Gastroesophageal sphincter (tissue), 3 donors: ENCODE measurements at regions not wholly inside any gene's neighbourhood (a gene's known extent, or its start where the extent isn't known, plus 50 kb on each side); places are given as distances from the start of the nearest gene placed in this dataset.

ENCODE experiments used
- CTCF ChIP-seq, 4 experiments: fragments of 200-600 bp in 2 of 4; fragments of 450-650 bp in 2 of 4; sonication (generic) in 1 of 4; IDR thresholded peaks; one replicate each; pipeline ENCODE4 v1.5.1; 2017 to 2019; ENCODE audit warnings: antibody characterized with exemption in 4 of 4, mild to moderate bottlenecking in 2 of 4, moderate library complexity in 2 of 4
- POLR2AphosphoS5 ChIP-seq: sonication (generic); formaldehyde crosslinking; IDR thresholded peaks from one replicate; pipeline ENCODE4 v1.6.1; 2017; ENCODE audit warnings: antibody characterized with exemption

DNA sequence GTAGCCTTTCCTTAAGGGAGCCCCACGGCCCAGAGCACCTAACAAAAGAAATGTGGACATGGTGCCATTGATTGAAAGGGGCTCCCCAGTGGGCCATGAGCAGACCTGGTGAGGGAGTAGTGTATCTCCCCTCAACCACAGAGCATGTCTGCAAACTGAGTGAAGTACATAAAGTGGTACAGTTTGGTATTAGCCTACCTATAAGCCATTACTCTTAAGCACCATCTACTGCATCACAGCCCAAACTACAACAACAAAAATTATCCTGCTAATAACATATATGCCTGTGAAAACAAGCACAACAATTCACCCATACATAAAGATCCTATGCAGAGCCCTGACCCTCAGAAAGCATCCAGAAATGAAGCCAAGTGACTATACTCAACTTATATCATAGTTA is 407.8 kb downstream of the PTPRC start:
- TF ChIP-seq CTCF (IDR thresholded peaks at IDR 0.05): no peak
- no peak for TF ChIP-seq POLR2AphosphoS5
